ENCODE measurements at regions not wholly inside any gene's neighbourhood (a gene's known extent, or its start where the extent isn't known, plus 50 kb on each side); places are given as distances from the start of the nearest gene placed in this dataset.

- TF ChIP-seq POLR2A (IDR thresholded peaks at IDR 0.05) (no peak), CTCF (IDR thresholded peaks at IDR 0.05) (no peak)
These were observed 237.4 kb downstream of the STIM2 start for GRCh38 chr4:27098034-27098433.
